IMR-90 (cell line): ENCODE measurements at regions not wholly inside any gene's neighbourhood (a gene's known extent, or its start where the extent isn't known, plus 50 kb on each side); places are given as distances from the start of the nearest gene placed in this dataset.
"Not testable (repeated sequence)": the region's sequence is repeated elsewhere in the genome, so short reads cannot be mapped to it uniquely, and the experiment has no call there.

ENCODE experiments used
- ATAC-seq: fragments of 200-7000 bp; cut with Tn5 transposase; 2 replicates; pipeline ENCODE4 v1.9.1; 2020; ENCODE audit warnings: low read depth, mild to moderate bottlenecking, moderate library complexity
- BruUV-seq: library from RNA; stranded (reverse); fragments of 400-500 nt; replicated peaks from 2 replicates; lab custom pipeline; 2021; lab: Mats Ljungman, UMichigan
- CTCF ChIA-PET: fragments of 300-600 bp; formaldehyde crosslinking; extraction: SDS; loops from one replicate; lab custom pipeline; 2021; ENCODE audit warnings: antibody characterized with exemption; lab: Yijun Ruan, JAX
- POLR2A ChIA-PET: fragments of 300-600 bp; sonication (Branson Sonifier 250); formaldehyde crosslinking; loops from one replicate; lab custom pipeline; 2022; ENCODE audit warnings: antibody characterized with exemption; ENCODE audit not compliant: unreplicated experiment; lab: Charles Lee
- DNase-seq: peaks from one replicate; pipeline ENCODE4 v3.0.0; 2013
- H2AFZ ChIP-seq: replicated peaks from 2 replicates; pipeline ENCODE3; 2013; ENCODE audit warnings: low read length, mild to moderate bottlenecking; ENCODE audit not compliant: poor library complexity
- H2AK5ac ChIP-seq: 2 replicates; pipeline ENCODE4 v1.6.1; 2013; ENCODE audit warnings: low read depth, low read length, inconsistent platforms
- H2AK9ac ChIP-seq: replicated peaks from 2 replicates; pipeline ENCODE3; 2013; ENCODE audit warnings: mild to moderate bottlenecking, low read depth, low read length, moderate library complexity; ENCODE audit not compliant: poor library complexity
- H2BK120ac ChIP-seq: 2 replicates; pipeline ENCODE4 v1.6.1; 2013; ENCODE audit warnings: low read depth, low read length, inconsistent platforms
- H2BK15ac ChIP-seq: 3 replicates; pipeline ENCODE4 v1.6.1; 2013; ENCODE audit warnings: low read depth, low read length, inconsistent platforms
- H2BK20ac ChIP-seq: 2 replicates; pipeline ENCODE4 v1.6.1; 2013; ENCODE audit warnings: low read depth, mild to moderate bottlenecking, inconsistent platforms, low read length, moderate library complexity
- H2BK5ac ChIP-seq: 2 replicates; pipeline ENCODE4 v1.6.1; 2013; ENCODE audit warnings: mild to moderate bottlenecking, low read depth, low read length, inconsistent platforms; ENCODE audit not compliant: poor library complexity, severe bottlenecking
- H3K14ac ChIP-seq: replicated peaks from 2 replicates; pipeline ENCODE4 v1.6.1; 2013; ENCODE audit warnings: low read depth, low read length, inconsistent platforms
- H3K18ac ChIP-seq: 2 replicates; pipeline ENCODE4 v1.6.1; 2013; ENCODE audit warnings: low read depth, low read length, control low read depth
- H3K23ac ChIP-seq: 2 replicates; pipeline ENCODE4 v1.6.1; 2013; ENCODE audit warnings: low read depth, low read length, inconsistent platforms
- H3K27ac ChIP-seq: 2 replicates; pipeline ENCODE4 v1.5.1; 2013; ENCODE audit warnings: mild to moderate bottlenecking, control low read depth, low read length; ENCODE audit not compliant: insufficient read depth
- H3K27me3 ChIP-seq: 2 replicates; pipeline ENCODE4 v1.6.1; 2013; ENCODE audit warnings: low read length; ENCODE audit not compliant: control insufficient read depth, insufficient read depth
- H3K36me3 ChIP-seq: 2 replicates; pipeline ENCODE4 v1.6.1; 2013; ENCODE audit warnings: low read length, mixed read lengths; ENCODE audit not compliant: control insufficient read depth, insufficient read depth
- H3K4ac ChIP-seq: 2 replicates; pipeline ENCODE4 v1.6.1; 2013; ENCODE audit warnings: low read depth, low read length, inconsistent platforms
- H3K4me1 ChIP-seq: 2 replicates; pipeline ENCODE4 v1.6.1; 2013; ENCODE audit warnings: low read length, mixed read lengths; ENCODE audit not compliant: control insufficient read depth, insufficient read depth
- H3K4me2 ChIP-seq: 2 replicates; pipeline ENCODE4 v1.6.1; 2013; ENCODE audit warnings: low read depth, mild to moderate bottlenecking, control low read depth, low read length, moderate library complexity
- H3K4me3 ChIP-seq: 2 replicates; pipeline ENCODE4 v1.5.1; 2013; ENCODE audit warnings: low read depth, mild to moderate bottlenecking, control low read depth, low read length, moderate library complexity; ENCODE audit not compliant: insufficient read depth
- H3K56ac ChIP-seq: 2 replicates; pipeline ENCODE4 v1.6.1; 2013; ENCODE audit warnings: low read length, inconsistent platforms; ENCODE audit not compliant: insufficient read depth; ENCODE audit errors: extremely low read depth
- H3K79me1 ChIP-seq, 2 experiments: 2 replicates each; pipeline ENCODE4 v1.6.1; 2013; ENCODE audit warnings: low read length in 2 of 2, inconsistent platforms in 1 of 2, low read depth in 1 of 2
- H3K9ac ChIP-seq: 2 replicates; pipeline ENCODE4 v1.6.1; 2013; ENCODE audit warnings: low read depth, low read length, control low read depth
- H3K9me1 ChIP-seq: 2 replicates; pipeline ENCODE4 v1.6.1; 2013; ENCODE audit warnings: low read length, inconsistent platforms; ENCODE audit not compliant: insufficient read depth
- H3K9me3 ChIP-seq: 2 replicates; pipeline ENCODE4 v1.6.1; 2013; ENCODE audit warnings: low read length; ENCODE audit not compliant: control insufficient read depth, insufficient read depth
- H4K20me1 ChIP-seq: 2 replicates; pipeline ENCODE4 v1.6.1; 2013; ENCODE audit warnings: low read length, inconsistent platforms; ENCODE audit not compliant: insufficient read depth
- H4K5ac ChIP-seq: 2 replicates; pipeline ENCODE4 v1.6.1; 2013; ENCODE audit warnings: mild to moderate bottlenecking, low read depth, low read length, control low read depth
- H4K8ac ChIP-seq, 2 experiments: 2 replicates each; pipeline ENCODE4 v1.6.1; 2013; ENCODE audit warnings: low read depth in 2 of 2, low read length in 2 of 2, control low read depth in 1 of 2, inconsistent platforms in 1 of 2
- H4K91ac ChIP-seq: 2 replicates; pipeline ENCODE4 v1.6.1; 2013; ENCODE audit warnings: low read depth, low read length, inconsistent platforms; ENCODE audit not compliant: insufficient read depth
- MXI1 ChIP-seq: IDR thresholded peaks from 2 replicates; pipeline ENCODE4 v1.6.1; 2012; ENCODE audit warnings: low read depth, mild to moderate bottlenecking, low read length, moderate library complexity, borderline replicate concordance
- RCOR1 ChIP-seq: IDR thresholded peaks from 2 replicates; pipeline ENCODE4 v1.6.1; 2012; ENCODE audit warnings: mild to moderate bottlenecking, low read length, improper control_type of control experiment; ENCODE audit not compliant: insufficient replicate concordance
- WGBS, 2 experiments: methylation state at CpG; one replicate each; pipeline versions ENCODE4 v1.1.5 to v1.1.7; 2013; ENCODE audit warnings: missing lambda C conversion rate in 2 of 2; ENCODE audit not compliant: insufficient read length in 1 of 2; ENCODE audit errors: extremely low coverage in 2 of 2; 5-methylcytosine and 5-hydroxymethylcytosine counted together
- dilution Hi-C: fragments of 300-500 bp; cut with HindIII; formaldehyde crosslinking; loops from one replicate; pipeline ENCODE4 v1.14.3; 2018; ENCODE audit warnings: low sequenced_read_pairs; ENCODE audit not compliant: unreplicated experiment
- in situ Hi-C: fragments of 300-500 bp; cut with MboI; formaldehyde crosslinking; loops from 3 replicates; pipeline ENCODE4 v1.14.3; 2019; ENCODE audit warnings: low sequenced_read_pairs, inconsistent platforms, mixed read lengths
- intact Hi-C: fragments of 100-400 bp; cut with micrococcal nuclease; formaldehyde crosslinking; loops from 2 replicates; pipeline ENCODE4 v1.10.0; 2022

DNA sequence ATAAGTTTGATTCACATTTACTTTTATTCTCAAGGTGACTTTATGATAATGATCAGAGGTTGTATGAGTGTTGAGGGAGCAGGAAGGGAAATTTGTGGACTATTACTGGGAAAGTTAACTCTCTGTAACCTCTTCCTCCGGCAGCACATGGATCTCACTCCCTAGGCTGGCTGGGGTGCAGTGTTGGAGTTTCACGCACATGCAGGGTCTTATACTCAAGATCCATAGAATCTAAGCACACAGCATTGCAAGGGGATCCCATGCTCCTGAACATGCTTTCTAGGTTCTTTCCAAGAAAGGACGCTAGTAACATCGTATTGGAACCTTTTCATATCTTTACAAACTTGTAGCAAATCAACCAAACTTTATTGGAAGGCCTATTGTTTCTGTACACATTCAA lies 757.6 kb upstream of the TPTE start:
- DNase-seq (no peak), ATAC-seq (no peak)
- H4K5ac ChIP-seq = no peak overlapping the region
- no peak overlapping the region for H3K4me3 ChIP-seq
- H3K36me3 ChIP-seq = no peaks in the 10 kb centered on the region
- no peak overlapping the region for H3K18ac ChIP-seq
- no peak overlapping the region for H2BK15ac ChIP-seq
- no peak overlapping the region for H3K23ac ChIP-seq
- no peak for TF ChIP-seq RCOR1
- TF ChIP-seq MXI1 = no peak
- no peaks in the 10 kb centered on the region for H3K4me1 ChIP-seq
- H2AK5ac ChIP-seq = no peak overlapping the region
- no peaks in the 10 kb centered on the region for H4K20me1 ChIP-seq
- no peak overlapping the region for H4K8ac ChIP-seq
- no peak overlapping the region for H3K14ac ChIP-seq
- ChIA-PET CTCF (no interaction called here), POLR2A (no interaction called here)
- in situ Hi-C loops (no loop called here), intact Hi-C loops (no loop called here), dilution Hi-C loops (no loop called here)
- H3K9ac ChIP-seq = no peak overlapping the region
- H2AK9ac ChIP-seq = no peak overlapping the region
- no peak overlapping the region for H3K4me2 ChIP-seq
- no peak overlapping the region for H3K4ac ChIP-seq
- no peak overlapping the region for H3K27ac ChIP-seq
- no peak overlapping the region for H2BK20ac ChIP-seq
- H3K9me1 ChIP-seq = no peaks in the 10 kb centered on the region
- H3K56ac ChIP-seq = no peak overlapping the region
- no peak overlapping the region for H4K91ac ChIP-seq
- H3K79me1 ChIP-seq = no peaks in the 10 kb centered on the region
- peaks cover 37% of the 10 kb centered on the region for H3K9me3 ChIP-seq
- H3K27me3 ChIP-seq = no peaks in the 10 kb centered on the region
- no peak overlapping the region for H2BK120ac ChIP-seq
- WGBS, 2 experiments = 43% methylated on average over 1 of the region's 4 CpGs; no CpG with 5 or more reads in 1 of the 2 experiments
- H2BK5ac ChIP-seq = no peak overlapping the region
- BruUV-seq = no TSS peak
- H2AFZ ChIP-seq = no peak overlapping the region

DNA sequence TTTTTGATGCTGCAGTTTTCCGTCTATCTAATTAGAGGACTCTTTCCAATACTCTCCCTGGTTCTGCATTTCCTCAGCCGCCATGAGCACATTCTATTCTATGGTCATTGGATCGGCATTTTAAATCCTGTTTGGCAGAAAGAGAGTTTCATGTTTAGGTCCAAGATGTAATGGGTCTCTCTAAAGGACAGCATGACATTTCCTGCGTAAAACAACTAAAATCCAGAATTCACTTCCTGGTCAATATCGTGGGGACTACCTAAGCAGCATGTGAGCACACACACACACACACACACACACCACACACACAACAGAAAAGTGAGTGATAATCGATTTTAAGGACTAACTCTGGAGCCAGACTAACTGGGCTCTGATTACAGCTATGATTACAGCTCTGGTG lies 757.1 kb upstream of the TPTE start:
- H2BK5ac ChIP-seq, dilution Hi-C loops, H4K91ac ChIP-seq, H3K36me3 ChIP-seq, H3K14ac ChIP-seq, H2BK120ac ChIP-seq, H3K18ac ChIP-seq, H3K27me3 ChIP-seq, CTCF ChIA-PET, H3K79me1 ChIP-seq, in situ Hi-C loops, H4K8ac ChIP-seq, H3K27ac ChIP-seq, H2BK20ac ChIP-seq, H4K20me1 ChIP-seq, H3K9me1 ChIP-seq, BruUV-seq, H3K4ac ChIP-seq, H3K56ac ChIP-seq, POLR2A ChIA-PET, H4K5ac ChIP-seq, H3K4me2 ChIP-seq, H2AK9ac ChIP-seq, H3K23ac ChIP-seq, H3K4me3 ChIP-seq, H2AK5ac ChIP-seq, H2AFZ ChIP-seq, DNase-seq, ATAC-seq, intact Hi-C loops, H3K4me1 ChIP-seq, H3K9ac ChIP-seq, H2BK15ac ChIP-seq: not testable (repeated sequence)
- peaks cover 38% of the 10 kb centered on the region for H3K9me3 ChIP-seq
- WGBS, 2 experiments = no CpG with 5 or more reads among the region's 6 CpGs
